NCI-H524 treated with DMSO at 0.1 percent for 48 hours (cell line): ENCODE measurements at regions not wholly inside any gene's neighbourhood (a gene's known extent, or its start where the extent isn't known, plus 50 kb on each side); places are given as distances from the start of the nearest gene placed in this dataset.

Experiments used
- DNase-seq: peaks from one replicate; lab custom pipeline; 2025; lab: John Stamatoyannopoulos, UW

DNA sequence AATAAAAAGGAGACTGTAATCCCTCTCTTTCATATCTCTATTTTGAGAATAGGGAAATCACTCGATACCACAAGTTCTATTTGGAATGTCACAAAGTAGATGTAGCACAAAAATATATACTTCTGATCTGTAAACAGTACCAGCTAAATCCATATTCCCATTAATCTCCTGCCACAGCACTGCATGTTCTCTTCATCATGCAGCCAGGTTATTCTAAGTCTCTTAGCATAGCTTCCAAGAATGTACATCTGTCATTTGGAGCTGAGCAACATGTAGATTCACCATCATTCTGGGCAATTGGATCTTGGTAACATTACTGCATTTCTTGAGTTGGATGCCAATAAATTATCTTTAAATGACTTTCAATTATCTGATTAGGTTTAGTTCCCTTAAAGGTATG, 1874.5 kb downstream of the MRPL39 start:
- no peak for DNase-seq

GRCh38 chr21:23729331-23729730, 1878.0 kb downstream of the MRPL39 start:
- no peak for DNase-seq

GRCh38 chr21:23725576-23725975, 1881.7 kb downstream of the MRPL39 start:
- DNase-seq, result no peak

GRCh38 chr21:23718446-23719285, 1888.6 kb downstream of the MRPL39 start:
- DNase-seq, result no peak

GRCh38 chr21:23712166-23712565, 1895.1 kb downstream of the MRPL39 start:
- no peak for DNase-seq

DNA sequence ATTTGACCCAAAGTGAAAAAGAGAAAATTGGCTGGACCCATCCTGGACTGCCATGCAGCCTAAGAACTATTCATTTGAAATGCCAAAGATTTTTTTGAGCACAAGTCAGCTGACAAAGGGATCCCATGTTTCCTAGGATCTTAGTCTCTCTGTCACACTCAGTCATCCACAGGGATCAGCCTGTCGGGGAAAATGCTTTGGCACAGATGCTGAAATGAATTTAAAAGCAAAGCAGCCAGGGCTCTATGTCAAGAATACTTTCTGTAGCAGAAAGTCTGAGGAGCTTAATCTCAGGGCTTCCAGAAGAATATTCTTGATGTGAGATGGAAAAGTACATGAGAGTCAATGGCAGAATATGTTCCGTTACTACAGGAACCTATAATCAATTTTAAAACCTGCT, 1900.8 kb downstream of the MRPL39 start:
- no peak for DNase-seq

DNA sequence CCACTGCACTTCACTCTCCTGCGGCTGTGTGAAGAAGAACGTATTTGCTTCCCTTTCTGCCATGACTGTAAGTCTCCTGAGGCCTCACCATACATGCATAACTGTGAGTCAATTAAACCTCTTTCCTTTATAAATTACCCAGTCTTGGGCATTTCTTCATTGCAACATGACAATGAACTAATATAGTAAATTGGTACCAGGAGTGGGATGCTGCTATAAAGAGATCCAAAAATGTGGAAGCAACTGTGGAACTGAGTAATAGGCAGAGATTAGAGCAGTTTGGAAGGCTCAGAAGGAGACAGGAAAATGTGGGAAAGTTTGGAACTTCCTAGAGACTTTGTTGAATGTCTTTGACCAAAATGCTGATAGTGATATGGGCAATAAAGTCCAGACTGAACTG, 1907.9 kb downstream of the MRPL39 start:
- DNase-seq, result no peak

GRCh38 chr21:23698619-23699018, 1908.7 kb downstream of the MRPL39 start:
- DNase-seq, result no peak

DNA sequence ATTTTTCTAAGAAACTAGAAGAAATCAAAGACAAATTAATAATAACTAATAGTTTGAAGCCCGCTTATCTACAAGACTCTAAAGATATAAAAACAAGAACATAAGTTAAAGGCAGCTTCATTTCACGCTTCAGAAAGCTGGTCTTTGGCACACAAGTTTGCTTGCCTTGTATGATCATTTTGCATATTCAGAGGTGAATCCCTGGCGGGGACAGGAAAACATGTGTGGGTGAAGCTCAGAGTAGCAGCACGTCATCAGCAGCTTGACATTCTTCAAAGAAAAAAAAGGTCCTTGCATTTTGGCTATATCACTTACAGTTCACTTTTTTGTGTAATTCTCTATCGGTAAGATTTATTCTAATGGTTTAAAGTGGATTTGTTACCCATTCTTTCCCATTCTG, 1911.8 kb downstream of the MRPL39 start:
- no peak for DNase-seq

GRCh38 chr21:23694390-23694789, 1912.9 kb downstream of the MRPL39 start:
- DNase-seq, result no peak

DNA sequence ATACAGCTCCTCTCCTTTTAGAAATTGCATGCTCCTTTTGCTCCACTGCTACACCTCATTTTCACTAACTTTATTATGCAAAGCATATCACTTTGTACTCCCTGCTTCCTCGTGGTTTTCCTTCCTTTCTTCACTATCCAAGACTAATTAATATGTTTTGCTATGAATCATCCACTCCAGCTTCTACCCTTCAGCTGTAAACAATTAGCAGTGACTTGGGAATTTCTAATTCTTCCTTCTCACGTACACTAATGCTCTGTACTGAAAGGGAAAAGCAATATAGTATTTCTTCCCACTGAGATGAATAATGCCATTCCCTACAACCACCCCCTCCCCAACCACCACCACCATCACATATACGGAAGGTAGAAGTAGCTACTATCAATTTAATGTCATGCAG, 1917.0 kb downstream of the MRPL39 start:
- no peak for DNase-seq

DNA sequence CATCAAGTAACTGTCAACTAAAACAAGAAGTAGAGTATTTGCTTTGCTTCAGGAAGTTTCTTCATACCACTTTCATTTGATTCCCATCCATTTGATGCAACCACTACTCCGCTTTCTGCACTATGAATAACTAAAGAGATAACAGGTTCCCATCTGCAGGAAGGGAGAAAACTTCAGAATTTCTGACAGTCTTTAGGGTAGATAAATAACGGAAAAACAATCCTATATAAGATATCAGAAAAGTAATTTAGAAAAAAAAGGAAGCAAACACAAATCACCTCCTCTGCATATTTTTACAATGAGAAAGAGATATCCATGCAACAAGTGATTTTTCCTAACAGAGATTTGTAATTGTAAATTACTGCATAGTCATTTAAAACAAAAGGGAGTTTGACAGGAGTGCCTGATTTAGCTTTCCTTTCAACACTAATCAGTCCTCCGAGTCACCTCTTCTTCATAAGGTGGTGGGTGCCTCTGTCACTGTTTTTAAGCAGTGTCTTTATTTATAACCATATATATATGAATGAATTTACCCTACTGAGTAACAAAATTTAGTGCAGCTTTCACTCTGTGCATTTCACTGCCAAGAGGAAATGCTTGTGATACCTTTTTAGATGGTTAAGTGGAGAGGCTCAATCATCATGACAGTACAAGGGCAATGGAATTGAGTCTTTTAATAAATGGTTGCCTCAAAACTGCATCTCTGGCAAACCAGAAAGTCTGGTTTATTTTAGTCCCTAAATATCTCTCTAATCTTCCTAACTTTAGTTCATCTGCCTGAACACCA, 1920.4 kb downstream of the MRPL39 start:
- no peak for DNase-seq

- DNase-seq, result no peak
These were observed 1922.8 kb downstream of the MRPL39 start for GRCh38 chr21:23684431-23684830.

DNA sequence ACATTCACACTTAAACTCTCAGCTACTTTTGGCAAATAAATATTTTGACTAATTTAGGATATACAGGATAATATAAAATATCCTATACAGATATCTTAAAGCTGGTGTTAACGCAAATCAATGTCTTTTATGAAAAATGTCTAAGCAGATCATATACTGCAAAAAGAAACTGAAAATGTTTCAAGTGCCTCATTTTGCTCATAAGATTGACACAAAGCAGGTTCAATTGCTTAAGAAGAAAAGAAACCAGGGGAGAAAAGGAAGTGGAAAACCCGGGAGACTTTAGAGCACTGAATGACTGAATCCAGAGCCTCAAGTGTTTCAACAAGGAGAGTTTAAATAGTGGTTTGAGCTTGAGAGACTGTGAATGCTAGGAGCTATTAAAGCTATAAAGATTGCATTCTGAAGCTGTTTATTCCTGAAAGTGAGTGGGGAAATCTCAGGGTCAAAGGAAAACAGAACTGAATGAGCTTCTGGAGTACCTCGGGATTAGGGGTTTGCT, 1943.0 kb downstream of the MRPL39 start:
- DNase-seq, result no peak

DNA sequence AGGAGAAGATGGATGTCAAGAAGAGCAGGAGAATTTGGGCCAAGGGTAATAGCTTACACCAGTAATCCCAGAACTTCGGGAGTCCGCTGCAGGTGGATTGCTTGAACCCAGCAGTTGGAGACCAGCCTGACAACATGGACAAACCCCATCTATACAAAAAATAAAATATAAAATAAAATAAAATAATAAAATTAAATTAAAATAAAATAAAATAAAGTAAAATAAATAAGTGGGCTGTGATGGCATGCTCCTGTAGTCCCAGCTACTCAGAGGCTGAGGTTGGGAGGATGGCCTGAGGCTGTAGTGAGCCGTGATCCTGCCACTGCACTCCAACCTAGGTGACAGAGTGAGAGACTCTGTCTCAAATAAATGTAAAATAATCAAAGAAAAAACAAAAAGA, 1946.7 kb downstream of the MRPL39 start:
- DNase-seq, result no peak

GRCh38 chr21:23644768-23645167, 1962.5 kb downstream of the MRPL39 start:
- DNase-seq, result no peak

DNA sequence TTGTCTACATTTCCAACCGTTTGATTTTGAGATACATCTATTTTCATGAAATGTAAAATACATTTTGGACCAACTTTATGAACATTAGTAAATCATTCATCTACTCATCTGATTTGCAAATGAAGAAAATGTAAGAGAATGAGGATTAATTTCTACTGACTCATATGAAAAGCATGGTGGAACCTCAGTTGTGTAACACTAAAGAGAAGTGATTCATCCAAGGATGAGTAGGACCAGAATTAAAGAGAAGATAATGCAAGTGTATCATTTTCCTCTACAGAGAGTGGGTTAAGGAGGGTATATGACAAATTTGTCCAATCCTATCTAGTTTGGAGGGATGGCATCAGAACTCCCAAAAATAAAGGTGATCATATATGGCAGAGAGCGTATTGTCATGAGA, 1967.6 kb downstream of the MRPL39 start:
- DNase-seq, result no peak

DNA sequence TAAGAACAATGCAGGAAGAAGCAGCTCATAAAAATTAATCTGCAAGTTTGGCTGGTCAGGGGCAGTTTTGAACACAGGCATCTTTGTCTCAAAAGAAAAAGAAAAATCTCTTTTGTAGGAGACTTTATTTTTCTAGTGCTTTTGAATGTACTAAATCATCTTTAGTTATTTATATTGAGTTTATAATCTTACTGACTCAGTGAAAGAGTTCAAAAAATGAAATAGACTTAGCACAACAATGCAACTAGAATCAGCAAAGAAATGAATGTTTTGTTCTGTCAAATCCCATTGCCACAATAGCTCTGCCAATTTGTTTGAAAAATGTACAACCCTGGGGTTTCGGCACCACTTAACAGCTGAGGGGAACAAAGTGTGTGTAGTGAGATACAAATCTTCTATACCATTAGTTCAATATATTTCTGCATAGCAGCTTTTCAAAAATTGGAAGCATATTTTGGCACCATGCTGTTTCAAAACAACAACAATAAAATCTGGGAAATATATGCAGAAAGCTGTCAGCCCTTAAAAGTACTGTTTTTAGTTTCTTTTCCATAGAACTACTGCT, 1969.1 kb downstream of the MRPL39 start:
- DNase-seq, result no peak

DNA sequence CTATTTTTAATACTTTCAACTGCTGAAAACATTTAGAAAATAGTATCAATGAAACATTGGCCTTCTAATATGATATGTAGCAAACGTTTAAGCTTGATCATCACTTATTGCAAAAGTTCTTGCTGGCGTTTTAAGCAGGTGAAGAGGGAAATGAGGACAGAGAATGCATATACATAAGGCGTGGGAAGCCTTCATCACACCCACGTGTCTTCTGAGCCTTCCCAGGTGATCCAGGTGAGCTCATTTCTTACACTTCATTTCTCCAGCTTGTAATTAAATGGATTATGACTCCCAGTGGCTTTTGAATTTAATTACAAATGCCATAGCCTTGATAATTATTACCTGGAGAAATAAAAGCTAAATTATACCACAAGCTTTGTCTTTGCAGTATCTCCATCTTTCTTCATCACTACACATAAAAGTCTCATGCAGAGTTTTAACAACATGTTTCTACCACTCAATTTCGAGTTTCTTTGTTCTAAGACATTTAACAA, 1973.8 kb downstream of the MRPL39 start:
- no peak for DNase-seq

GRCh38 chr21:23624281-23624680, 1983.0 kb downstream of the MRPL39 start:
- DNase-seq, result no peak

DNA sequence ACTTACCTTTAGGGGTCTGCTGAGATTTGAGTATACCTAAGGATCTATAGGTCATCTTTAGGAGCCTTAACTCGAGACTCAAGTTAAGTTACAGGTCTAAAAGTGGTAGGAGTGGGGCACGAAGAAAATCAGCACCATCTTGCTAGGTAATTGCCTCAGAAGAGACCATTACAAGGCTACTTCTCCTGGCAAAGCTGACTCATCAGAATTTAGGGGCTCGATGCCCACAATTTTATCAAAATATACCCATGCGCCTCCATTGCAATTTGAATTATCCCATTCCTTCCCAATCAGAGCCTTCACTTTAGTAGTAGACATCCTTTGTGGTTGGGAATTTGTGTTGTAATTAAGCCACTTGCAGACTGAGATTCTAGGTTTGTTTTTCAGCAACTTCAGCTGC, 1994.3 kb downstream of the MRPL39 start:
- DNase-seq, result no peak

- no peak for DNase-seq
These were observed 1995.1 kb downstream of the MRPL39 start for GRCh38 chr21:23612210-23612609.
